Left ventricle myocardium inferior (tissue), 1 donor: ENCODE measurements at regions not wholly inside any gene's neighbourhood (a gene's known extent, or its start where the extent isn't known, plus 50 kb on each side); places are given as distances from the start of the nearest gene placed in this dataset.

Source experiments
- DNase-seq: peaks from one replicate; pipeline ENCODE4 v3.0.0-alpha.2; 2020
- H3K27ac ChIP-seq: fragments of 200-600 bp; replicated peaks from 2 replicates; pipeline ENCODE4 v1.8.0; 2021
- H3K27me3 ChIP-seq: fragments of 200-600 bp; 2 replicates; pipeline ENCODE4 v1.8.0; 2021; ENCODE audit warnings: low read depth
- H3K36me3 ChIP-seq: fragments of 200-600 bp; 2 replicates; pipeline ENCODE4 v1.8.0; 2021
- H3K4me1 ChIP-seq: fragments of 200-600 bp; 2 replicates; pipeline ENCODE4 v1.8.0; 2021
- H3K4me3 ChIP-seq: fragments of 200-600 bp; 2 replicates; pipeline ENCODE4 v1.8.0; 2021; ENCODE audit warnings: mild to moderate bottlenecking, moderate library complexity
- H3K9me3 ChIP-seq: fragments of 200-600 bp; replicated peaks from 2 replicates; pipeline ENCODE4 v1.8.0; 2021
- CTCF ChIP-seq: fragments of 200-600 bp; IDR thresholded peaks from 2 replicates; pipeline ENCODE4 v1.8.0; 2021; ENCODE audit warnings: antibody characterized with exemption, mild to moderate bottlenecking, borderline replicate concordance
- intact Hi-C: fragments of 100-400 bp; cut with micrococcal nuclease; formaldehyde crosslinking; loops from one replicate; pipeline ENCODE4 v1.11.0; 2022
- donor health status: DM: no; HTN: yes; CAD: no; lungs with severe emphysema.

DNA sequence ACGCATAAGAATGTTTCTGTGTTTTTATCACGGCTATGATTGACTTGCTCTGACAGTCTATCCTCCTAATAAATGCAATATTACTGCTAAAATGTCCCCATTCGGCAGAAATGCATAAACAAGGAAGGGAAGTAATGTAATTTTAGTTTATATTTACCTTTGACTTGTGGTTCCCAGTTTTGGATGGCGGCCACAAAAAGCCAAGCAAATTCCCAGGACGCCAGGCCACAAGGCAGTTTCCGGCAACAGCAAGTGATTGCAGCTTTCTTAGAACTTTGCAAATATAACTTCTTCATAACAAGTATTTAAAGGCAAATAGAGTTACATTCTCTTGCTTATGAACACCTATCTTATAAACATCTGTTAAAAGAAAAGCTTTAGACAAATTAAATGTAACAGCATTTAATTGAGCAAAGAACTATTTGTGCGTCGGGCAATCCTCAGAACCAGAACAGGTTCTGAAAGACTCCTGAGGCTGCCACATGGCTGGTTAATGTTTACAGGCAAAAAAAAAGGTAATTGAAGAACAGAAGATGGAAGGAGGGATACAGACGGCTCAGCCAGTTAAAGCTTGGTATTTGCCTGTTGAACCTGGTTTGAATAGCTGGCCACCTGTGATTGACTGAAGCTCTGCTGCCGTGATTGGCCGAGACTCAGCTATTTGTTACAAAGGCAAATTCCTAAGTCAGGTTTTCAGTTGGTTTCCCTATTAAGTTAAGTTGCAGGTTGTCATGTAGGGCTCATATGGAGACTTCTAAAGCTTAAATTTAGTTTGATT is 80.8 kb downstream of the C21orf91 start:
- no peak for TF ChIP-seq CTCF
- H3K36me3 ChIP-seq: no peaks in the 10 kb centered on the region
- peaks cover 4% of the 10 kb centered on the region for H3K9me3 ChIP-seq
- no peak overlapping the region for H3K4me3 ChIP-seq
- H3K27ac ChIP-seq: no peak overlapping the region
- no peaks in the 10 kb centered on the region for H3K27me3 ChIP-seq
- intact Hi-C loops: no loop called here
- no peak for DNase-seq
- H3K4me1 ChIP-seq: no peaks in the 10 kb centered on the region

DNA sequence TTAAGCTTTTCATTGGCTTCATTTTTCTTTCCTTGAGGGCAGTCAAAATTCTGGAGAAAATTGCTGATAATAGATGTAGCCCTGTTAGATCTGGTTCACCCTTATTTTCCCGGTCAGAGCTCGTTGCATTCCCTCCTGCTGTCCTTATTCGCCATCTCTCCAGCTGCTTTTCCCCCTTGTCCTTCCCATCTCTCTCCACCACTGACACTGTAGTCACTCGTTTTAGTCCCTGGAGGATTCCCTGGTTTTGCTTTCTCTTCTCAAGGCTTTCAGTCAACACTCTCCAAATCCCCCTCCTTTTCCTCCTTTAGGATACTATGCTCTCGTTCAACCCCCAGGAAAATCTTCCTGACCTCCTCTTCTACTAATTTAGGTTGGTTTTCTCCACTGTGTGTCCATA is 83.1 kb downstream of the C21orf91 start:
- no peaks in the 10 kb centered on the region for H3K4me1 ChIP-seq
- intact Hi-C loops: no loop called here
- H3K27ac ChIP-seq: peak overlapping the region; percentile 17
- no peaks in the 10 kb centered on the region for H3K27me3 ChIP-seq
- no peak overlapping the region for H3K4me3 ChIP-seq
- no peaks in the 10 kb centered on the region for H3K9me3 ChIP-seq
- no peak for DNase-seq
- H3K36me3 ChIP-seq: no peaks in the 10 kb centered on the region
- TF ChIP-seq CTCF: no peak

GRCh38 chr21:17733209-17733608 is 85.9 kb downstream of the C21orf91 start:
- no peak for TF ChIP-seq CTCF
- no peaks in the 10 kb centered on the region for H3K4me1 ChIP-seq

DNA sequence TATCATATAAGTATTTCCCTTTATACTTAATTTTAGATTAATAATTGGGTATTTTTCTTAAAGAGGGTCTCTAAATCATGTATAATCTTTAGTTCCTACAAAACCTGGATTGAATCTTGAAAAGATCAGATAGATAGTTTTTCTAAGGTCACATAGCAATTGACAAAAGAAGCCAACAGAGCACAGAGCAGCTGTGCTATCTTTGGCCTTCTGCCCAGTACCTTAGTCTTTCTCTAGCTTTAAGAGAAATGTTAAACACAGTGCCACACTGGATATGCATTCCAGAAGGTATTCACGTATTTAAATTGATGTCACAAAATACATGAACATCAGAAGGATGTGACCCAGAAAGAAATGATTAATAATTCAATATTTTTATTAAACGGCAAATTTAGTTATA is 86.8 kb downstream of the C21orf91 start:
- Histone ChIP-seq H3K36me3 (no peaks in the 10 kb centered on the region), H3K4me3 (no peak overlapping the region), H3K27me3 (no peaks in the 10 kb centered on the region), H3K4me1 (no peaks in the 10 kb centered on the region), H3K27ac (no peak overlapping the region), H3K9me3 (no peaks in the 10 kb centered on the region)
- DNase-seq: no peak
- TF ChIP-seq CTCF: no peak
- intact Hi-C loops: no loop called here

More at GRCh38 chr21:17733209-17733608, 85.9 kb downstream of the C21orf91 start:
- no peak overlapping the region for H3K4me3 ChIP-seq
- H3K27ac ChIP-seq: no peak overlapping the region
- no peaks in the 10 kb centered on the region for H3K27me3 ChIP-seq
- intact Hi-C loops: no loop called here
- no peaks in the 10 kb centered on the region for H3K9me3 ChIP-seq
- DNase-seq: no peak
- H3K36me3 ChIP-seq: no peaks in the 10 kb centered on the region

DNA sequence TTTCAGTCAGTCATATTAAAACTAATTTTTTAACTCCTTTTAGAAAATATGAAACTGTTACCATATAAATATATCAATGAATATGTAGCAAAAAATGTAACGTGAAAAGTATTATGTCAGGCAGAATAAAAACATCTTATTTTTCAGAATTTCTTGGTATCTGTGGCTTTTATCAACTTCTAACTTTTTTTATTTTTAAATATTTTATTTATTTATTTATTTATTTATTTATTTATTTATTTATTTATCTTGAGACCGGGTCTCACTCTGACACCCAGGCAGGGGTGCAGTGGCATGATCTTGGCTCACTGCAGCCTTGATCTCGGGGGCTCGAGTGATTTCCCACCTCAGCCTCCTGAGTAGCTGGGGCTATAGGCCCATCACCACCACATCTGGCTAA is 87.6 kb downstream of the C21orf91 start:
- intact Hi-C loops: no loop called here
- no peaks in the 10 kb centered on the region for H3K4me1 ChIP-seq
- H3K36me3 ChIP-seq: no peaks in the 10 kb centered on the region
- H3K27me3 ChIP-seq: no peaks in the 10 kb centered on the region
- no peak for DNase-seq
- no peak for TF ChIP-seq CTCF
- H3K9me3 ChIP-seq: no peaks in the 10 kb centered on the region
- no peak overlapping the region for H3K27ac ChIP-seq
- no peak overlapping the region for H3K4me3 ChIP-seq
